ENCODE measurements at regions not wholly inside any gene's neighbourhood (a gene's known extent, or its start where the extent isn't known, plus 50 kb on each side); places are given as distances from the start of the nearest gene placed in this dataset.
"Not testable (repeated sequence)": the region's sequence is repeated elsewhere in the genome, so short reads cannot be mapped to it uniquely, and the experiment has no call there.

DNA sequence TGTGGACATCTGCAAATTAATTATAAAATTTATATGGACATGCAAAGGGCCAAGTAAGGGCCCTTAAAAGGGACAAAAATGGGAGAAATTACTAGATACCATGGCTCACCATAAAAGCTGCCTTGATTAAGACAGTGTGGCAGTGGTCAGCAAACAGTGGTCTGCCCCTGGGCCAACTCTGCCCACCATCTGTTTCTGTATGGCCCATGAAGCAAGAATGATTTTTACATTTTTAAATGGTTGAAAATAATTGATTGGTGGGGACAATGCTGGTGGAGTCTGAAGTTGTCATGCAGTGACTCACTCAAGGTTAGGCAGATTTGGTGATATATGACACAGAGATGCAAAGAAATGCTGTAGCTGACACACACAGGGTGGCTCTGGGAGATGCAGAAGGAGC, 143.2 kb upstream of the PRDM7 start:
- TF ChIP-seq, protein P1, sequence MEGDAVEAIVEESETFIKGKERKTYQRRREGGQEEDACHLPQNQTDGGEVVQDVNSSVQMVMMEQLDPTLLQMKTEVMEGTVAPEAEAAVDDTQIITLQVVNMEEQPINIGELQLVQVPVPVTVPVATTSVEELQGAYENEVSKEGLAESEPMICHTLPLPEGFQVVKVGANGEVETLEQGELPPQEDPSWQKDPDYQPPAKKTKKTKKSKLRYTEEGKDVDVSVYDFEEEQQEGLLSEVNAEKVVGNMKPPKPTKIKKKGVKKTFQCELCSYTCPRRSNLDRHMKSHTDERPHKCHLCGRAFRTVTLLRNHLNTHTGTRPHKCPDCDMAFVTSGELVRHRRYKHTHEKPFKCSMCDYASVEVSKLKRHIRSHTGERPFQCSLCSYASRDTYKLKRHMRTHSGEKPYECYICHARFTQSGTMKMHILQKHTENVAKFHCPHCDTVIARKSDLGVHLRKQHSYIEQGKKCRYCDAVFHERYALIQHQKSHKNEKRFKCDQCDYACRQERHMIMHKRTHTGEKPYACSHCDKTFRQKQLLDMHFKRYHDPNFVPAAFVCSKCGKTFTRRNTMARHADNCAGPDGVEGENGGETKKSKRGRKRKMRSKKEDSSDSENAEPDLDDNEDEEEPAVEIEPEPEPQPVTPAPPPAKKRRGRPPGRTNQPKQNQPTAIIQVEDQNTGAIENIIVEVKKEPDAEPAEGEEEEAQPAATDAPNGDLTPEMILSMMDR (IDR thresholded peaks at IDR 0.05): not testable (repeated sequence)
- TF ChIP-seq POLR2A (IDR thresholded peaks at IDR 0.05): not testable (repeated sequence)
